ENCODE measurements at regions not wholly inside any gene's neighbourhood (a gene's known extent, or its start where the extent isn't known, plus 50 kb on each side); places are given as distances from the start of the nearest gene placed in this dataset.
A peak's percentile ranks its signal among the peaks of the same experiment; 100 is the strongest.

DNA sequence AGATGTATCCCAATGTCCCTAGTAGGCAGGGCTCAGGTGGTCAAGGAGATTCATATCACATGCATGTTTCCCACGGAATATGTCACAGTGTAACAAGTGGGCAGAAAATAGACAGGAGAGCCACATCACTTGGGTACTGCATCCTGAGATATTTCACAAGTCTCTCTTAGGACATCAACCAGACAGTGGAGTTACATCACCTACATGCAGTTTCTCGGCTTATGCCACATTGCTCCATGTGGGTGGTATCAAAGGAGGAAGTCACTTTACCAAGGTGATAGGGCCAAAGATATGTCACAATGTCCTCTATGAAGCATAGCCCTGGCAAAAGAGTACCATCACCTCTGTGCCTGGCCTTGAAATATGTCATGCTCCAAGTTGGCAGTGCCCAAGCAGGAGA, 1056.7 kb upstream of the AMELY start:
- no peak for DNase-seq

DNA sequence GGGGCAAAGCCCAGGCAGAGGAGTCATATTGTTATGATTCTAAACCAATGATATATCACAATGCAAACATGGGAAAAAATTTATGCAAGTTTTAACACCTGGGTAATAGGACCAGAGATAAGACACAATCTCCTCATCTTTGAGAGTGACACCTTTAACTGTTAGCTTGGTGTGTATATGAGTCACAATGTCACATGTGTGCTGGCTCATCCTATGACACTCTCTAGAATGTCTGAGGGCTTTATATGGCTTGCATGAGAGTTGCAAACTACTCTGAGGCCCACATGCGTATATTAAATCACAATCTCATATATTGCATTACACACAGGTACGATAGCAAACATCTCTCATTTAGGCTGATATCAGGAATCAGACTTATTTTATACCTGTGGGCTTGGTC, 1055.4 kb upstream of the AMELY start:
- no peak for DNase-seq

DNA sequence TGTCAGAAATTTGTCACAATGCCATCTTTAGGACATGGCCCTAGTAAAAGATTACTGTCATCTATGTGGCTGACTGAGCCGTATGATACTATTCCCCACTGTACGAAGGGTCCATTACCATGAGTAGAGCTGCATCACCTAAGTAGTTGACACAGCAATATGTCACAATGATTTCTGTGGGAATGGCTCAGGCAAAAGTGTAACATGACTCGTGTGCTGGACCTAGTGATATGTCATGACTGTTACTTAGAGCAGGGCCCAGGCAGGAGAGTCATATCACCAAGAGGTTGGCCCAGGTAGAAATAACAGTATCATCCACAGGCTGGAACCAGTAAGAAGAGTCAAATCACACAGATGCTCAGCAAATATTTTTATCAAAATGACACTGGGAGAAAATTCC, 1051.8 kb upstream of the AMELY start:
- DNase-seq, result no peak

DNA sequence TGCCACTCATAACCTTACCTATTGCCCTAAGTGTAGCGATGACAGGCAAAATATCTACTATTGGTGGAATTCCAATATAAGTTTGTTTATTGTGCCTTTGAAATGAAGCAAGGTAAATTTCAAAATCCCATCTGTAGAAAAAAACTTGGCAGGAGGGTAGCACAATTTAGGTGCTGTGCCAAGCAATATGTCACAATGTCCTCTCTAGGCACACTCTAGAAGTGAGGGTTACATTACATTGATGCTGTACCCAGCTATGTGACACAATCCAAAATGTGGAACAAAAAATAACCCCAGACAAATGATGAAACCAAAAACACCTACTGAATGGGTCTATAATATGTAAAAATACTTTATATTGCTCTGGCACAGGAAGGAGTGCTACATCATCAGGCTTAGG, 1050.8 kb upstream of the AMELY start:
- DNase-seq, result no peak

DNA sequence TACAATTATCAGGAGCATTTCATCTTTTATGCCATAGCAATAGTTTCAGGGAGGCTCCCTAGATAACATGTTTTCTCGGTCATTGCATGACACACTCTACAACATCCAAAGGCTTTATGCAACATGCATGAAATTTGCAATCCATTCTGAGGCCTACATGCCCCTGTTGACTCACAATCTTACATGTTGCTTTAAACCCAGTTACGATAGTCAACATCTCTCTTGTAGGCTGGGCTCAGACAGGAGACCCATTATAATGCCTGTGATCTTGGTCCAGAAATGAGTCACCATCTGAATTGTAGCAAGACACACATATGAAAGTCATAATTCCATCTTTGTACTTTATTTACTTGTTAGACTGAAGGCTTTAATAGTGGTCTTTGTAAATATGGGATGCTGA, 1050.3 kb upstream of the AMELY start:
- no peak for DNase-seq

DNA sequence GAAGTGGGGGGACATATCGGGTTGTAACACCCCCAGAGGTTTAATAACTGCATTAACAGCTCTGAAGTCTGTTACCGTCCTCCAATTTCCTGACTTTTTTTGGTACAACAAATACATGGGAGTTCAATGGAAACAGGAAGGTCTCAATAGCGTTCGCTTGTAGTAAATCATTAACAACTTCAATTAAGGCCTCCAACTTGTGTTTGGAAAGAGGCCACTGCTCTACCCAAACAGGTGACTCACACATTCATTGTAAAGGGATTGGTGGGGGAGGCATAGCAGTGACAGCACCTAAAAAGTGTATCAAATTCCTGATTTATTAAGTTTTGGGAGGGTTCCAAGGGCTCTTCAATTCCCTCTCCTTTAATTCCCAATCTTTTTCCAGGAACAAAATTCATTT, 1046.2 kb upstream of the AMELY start:
- no peak for DNase-seq

DNA sequence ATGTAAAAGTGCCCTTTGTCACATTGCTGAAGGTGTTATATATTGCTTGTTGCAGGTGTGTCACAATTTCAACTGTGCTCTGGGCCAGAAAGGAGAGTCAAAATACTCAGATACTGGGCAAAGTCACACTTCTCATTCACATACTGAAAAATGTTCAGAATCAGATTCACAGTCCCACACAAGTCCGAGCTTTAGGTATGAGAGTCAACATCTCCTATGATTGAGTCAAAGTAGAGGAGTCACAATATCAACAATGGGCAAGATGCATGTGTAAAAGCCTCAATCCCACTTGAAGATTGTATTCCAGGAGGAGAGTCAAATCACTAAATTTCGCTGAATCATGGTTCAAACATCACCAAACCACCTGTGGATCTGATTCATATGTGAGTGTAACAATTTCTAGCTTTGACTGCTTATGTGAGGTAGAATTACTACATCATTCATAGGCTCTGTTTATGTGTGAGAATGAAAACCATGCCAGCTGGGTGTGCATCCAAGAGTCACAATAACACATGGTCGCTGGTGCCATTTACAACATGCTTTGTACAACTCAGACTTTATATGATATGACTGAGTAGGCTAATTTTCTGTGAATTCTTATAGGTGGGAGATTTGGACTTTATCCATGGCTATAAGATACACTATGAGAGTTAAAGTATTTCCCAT, 1039.8 kb upstream of the AMELY start:
- DNase-seq, result no peak

DNA sequence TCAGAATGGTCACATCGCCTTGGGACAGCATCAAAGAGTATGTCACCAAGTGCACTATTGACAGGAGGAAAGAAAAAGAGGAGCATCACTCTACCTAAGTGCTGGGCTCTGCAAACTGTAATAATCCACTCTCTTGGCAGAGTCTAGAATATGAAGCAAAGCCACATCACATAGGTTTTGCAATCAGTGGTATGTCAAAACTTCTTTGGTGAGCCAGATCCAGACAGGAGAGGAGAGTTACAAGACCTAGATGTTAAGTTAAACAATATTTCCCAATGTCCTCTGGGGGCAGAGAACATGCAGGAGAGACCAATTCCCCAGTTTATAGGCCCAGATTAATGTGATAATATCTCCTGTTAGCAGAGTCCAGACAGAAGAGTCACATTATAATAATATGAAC, 1032.6 kb upstream of the AMELY start:
- DNase-seq, result peak; percentile 21

DNA sequence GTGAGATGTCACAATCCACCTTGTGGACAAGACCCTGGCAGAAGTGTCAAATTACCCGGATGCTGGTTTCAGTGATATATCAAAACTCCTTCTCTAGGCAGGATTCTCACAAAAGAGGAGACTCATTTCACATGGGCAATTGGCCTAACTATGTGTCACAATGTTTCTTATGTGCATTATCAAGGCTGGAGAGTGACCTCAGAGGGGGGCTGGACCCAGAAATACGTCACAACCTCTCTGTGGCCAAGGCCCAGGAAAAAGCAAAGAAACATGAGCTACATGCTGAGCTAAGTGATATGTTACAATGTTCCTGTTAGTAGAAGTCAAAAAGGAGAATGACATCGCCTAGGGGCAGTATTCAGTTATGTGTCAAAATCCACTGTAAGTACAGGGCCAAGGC, 1031.2 kb upstream of the AMELY start:
- peak; percentile 7 for DNase-seq

DNA sequence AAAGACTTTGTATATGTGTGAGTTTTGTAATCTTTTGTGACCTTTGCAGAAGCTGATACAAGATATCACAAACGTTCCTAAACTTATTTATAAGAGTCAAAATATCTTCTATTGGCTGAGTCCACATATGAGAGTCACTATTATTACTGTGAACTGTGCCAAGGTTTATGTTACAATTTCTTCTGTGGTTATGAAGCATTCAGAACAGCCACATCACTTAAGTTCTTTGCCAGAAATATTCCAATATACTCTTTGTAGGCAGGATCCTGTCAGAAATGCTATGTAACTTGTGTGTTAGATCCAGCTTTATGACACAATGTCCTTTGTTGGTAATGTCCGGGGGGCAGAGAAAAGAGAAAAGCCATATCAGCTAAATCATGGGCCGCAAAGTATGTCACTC, 1030.3 kb upstream of the AMELY start:
- DNase-seq, result peak; percentile 29

DNA sequence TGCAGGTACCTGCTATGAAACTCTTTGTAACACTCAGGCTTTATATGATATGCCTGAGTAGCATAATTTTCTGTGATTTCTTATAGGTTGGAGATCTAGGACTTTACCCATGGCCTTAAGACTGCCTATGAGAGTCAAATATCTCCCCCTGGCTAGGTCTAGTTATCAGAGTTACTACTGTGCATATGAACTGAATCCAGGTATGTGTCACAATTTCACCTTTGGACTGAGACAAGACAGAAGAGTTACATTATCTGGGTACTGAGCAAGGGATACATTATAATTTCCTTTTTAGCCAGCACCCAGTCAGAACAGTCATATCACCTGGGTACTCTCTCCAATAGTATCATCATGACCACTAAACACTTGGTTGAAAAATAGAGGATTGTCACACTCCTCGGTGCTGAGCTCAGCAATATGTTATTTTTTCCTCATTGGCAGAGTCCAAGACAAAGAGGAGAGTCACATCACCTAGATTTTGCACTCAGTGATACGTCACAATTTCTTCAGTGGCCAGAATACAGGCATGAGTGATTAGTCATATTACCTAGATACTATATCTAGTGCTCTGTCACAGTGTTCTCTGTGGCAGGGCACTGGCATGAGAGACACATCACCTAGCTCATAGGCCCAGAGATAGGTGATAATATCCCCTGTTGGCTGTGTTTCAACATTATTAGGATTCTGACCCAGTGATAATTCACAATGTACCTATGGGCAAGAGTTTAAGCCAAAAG, 1027.6 kb upstream of the AMELY start:
- no peak for DNase-seq

DNA sequence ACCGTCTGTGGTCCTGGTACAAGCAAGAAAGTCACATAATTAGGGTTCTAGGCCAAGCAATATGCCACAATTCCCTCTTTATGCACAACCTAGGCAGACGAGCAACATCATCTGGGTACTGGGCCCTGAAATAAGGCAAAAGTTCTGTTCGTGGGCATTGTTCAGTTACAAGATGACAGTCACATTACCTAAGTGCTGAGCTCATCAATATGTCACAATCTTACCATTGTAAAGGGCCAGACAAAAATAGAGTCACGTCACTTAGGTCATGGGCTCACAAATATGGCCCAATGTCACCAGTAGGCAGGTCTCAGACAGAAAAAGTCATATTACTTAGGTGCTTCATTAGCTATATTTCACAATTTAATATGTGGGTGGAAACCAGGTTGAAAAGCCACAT, 1025.3 kb upstream of the AMELY start:
- no peak for DNase-seq

DNA sequence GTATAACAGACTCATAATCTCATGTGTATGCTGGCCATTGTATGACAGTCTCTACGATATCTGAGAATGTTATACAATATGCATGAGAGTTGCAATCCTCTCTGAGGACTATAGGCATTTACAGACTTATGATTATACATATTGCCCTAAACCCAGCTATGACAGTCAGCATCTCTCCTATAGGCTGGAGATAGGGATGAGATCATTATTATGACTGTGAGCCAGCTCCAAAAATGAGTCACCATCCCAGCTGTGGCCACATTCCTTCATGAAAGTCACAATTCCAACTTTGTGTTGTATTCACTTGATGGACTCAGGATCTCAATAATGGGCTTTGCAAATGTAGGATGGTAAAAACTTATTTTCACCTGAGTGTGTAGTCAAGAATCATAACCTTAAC, 1024.5 kb upstream of the AMELY start:
- DNase-seq, result peak; percentile 78

DNA sequence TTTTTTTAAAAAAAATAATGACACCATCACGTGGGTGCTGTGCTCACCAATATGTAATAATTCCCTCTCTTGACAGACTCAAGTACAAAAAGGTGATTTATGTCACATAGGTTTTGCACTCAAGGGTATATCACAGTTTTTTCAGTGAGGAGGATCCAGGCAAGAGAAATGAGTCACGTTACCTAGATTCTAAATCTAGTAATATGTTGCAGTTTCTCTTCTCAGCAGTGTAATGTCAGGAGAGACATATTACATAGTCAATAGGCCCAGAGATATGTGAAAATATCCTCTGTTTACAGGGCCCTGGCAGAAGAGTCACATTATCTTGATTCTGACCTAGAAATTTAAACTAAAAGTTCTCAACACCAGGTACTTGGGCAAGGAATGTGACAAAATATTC, 1024.1 kb upstream of the AMELY start:
- DNase-seq, result no peak

DNA sequence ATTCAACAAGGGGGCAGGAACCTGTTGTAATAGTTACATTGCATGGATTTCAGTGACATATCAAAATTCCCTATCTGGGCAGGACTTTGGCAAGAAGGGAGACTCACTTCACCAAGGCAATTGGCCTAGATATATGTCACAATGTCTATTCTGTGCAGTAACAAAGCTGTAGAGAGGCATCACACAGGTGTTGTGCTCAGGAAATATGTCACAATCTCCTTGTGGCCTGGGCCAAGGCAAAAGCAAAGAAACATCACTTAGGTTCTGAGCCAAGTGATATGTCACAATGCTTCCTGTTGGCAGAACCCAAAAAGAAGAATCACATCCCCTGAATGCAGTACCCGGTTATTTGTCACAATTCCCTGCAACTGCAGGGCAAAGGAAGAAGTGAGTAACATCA, 1020.9 kb upstream of the AMELY start:
- DNase-seq, result no peak

DNA sequence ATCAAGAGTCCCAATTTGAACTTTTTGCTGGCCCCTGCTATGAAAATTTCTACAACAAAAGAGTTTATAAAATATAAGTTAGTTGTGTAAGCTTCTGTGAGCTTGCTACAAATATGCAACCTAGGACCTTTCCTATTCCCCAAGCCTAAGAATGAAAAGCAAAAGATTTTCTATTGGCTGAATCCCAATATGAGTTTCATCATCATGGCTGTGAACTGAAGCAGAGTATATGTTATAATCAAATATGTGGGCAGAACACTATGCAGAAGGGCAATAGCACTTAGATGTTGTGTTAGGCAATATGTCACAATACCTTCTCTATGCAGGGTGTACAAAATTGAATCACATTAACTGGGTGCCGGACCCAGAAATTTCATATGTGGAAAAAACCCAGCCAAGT, 1018.3 kb upstream of the AMELY start:
- peak; percentile 7 for DNase-seq

DNA sequence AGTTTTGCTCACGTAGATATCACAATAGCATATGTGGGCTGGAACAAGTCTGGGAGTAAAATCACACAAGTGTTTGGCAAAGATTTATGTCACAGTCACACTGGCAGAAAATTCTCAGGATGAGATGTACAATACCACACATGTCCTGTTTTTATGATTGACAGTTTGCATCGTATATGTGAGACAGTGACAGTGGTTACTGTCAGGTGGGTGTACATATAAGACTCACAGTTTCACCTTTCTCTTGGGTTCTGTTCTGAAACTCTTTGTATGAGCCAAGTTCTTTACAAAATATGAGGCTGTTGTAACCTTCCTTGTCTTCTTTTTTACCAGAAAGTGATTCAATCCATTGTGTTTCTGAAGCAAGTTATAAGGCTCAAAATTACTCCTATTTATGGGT, 1012.5 kb upstream of the AMELY start:
- DNase-seq, result no peak

DNA sequence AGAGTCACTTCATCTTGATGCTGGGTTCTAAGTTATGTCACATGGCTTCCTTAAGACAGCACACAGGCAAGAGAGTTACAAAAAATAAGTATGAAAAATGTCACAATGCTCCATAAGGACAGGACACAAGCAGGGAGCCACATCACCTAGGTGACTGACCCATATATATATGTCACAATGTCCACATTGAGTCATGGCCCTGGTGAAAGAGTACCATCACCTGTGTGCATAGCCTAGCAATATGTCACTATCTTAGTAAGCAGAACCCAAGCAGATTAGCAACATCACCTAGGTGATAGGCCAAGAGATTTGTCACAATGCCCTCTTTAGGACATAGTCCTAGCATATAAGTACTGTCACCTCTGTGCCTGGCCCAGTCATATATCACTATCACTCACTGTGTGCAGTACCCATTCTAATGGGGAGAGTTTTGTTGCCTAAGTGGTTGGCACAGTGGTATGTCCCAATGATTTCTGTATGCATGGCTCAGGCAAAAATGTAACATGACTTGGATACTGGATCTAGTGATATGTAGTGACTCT, 1012.0 kb upstream of the AMELY start:
- no peak for DNase-seq

DNA sequence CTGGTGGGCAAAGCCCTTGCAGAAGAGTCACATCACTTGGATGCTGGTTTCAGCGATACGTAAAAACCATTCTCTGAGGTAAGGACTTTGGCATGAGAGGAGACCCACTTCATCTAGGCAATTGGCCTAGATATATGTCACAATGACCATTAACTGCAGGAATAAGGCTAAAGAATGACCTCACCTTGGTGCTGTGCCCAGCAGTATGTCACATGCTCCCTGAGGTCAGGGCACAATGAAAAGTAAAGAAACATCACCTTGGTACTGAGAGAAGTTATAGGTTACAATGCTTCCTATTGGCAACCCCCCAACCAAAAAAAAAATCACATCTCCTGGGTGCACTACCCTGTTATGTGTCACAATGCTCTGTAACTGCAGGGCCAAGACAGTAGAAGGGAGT, 1008.8 kb upstream of the AMELY start:
- DNase-seq, result no peak

DNA sequence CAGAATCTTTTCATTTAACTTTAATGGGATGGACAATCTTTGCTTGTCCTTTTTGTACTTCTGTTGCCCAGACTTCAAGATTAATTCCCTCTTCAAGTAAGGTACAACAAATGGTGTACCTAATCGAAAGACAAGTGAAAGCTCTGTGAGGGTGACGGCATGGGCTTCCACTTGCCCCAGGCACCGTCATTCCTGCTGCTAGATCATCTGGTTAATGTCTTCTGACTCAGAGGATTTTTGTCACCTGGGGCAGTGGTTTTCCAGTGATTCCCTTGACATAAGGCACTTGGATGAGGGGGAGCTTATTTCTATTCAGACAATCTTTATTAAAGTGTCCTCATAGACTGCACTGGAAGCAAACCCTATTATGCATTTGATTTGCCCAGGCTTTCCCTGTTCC, 977.0 kb upstream of the AMELY start:
- no peak for DNase-seq

DNA sequence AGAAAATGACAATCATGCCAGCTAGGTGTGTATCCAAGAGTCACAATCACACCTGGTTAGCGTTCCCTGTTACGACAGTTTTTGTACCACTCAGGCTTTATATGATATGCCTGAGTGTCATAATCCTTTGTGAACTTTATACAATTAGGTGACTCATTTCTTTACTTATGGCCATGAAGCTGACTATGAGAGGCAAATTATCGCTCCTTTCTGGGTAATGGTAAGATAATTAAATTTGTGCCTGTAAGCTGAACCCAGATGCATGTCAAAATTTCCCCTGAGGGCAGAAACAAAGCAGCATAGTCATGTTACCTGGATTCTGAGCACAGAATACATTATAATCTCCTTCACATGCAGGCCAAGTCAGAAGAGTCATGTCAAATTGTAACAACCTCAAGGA, 970.1 kb upstream of the AMELY start:
- no peak for DNase-seq

DNA sequence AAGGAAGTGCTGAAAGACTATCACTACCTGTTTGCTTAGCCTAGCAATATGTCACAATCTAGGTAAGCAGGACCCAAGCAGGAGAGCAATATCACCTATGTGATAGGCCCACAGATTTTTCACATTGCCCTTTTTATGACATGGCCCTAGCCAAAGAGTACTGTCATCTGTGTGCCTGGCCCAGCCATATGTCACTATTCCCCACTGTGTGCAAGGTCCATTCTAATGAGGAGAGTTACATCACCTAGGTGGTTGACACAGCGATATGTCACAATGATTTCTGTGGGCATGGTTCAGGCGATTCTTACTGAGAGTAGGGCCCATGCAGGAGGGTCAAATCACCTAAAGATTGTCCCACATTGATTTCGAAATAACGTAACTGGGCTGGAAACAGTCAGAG, 967.7 kb upstream of the AMELY start:
- DNase-seq, result no peak

DNA sequence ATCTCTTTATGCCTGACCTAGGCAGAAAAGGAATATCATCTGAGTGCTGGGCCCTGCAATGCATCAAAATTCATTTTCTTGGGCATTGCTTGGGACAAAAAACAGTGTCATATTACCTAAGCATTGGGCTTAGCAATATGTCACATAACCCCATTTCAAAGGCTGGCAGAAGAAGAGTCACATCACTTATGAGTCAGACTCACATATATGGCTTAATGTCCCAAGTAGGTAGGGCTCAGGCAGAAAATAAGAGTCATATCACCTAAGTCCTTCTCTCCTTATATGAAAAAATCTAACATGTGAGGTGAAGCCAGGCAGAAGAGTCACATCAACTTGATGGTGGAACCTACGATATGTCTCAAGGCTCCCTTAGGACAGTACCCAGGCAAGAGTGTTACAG, 967.2 kb upstream of the AMELY start:
- no peak for DNase-seq

DNA sequence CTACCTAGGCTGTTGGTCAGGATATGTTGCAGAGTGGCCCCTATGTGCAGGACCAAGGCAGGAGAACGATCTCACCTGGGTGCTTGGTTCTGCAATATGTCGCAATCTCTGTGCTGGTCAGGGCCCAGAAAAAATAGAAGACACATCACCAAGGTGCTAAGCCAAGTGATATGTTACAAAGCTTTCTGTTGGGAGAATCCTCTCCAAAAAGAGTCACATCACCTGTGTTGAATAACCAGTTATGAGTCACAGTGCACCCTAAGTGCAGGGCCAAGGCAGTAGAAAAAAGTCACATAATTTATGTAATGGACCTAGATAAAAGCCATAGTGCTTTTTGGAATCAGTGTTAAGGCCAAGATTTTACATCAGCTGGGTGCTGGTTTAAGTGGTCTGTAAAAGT, 965.9 kb upstream of the AMELY start:
- no peak for DNase-seq

DNA sequence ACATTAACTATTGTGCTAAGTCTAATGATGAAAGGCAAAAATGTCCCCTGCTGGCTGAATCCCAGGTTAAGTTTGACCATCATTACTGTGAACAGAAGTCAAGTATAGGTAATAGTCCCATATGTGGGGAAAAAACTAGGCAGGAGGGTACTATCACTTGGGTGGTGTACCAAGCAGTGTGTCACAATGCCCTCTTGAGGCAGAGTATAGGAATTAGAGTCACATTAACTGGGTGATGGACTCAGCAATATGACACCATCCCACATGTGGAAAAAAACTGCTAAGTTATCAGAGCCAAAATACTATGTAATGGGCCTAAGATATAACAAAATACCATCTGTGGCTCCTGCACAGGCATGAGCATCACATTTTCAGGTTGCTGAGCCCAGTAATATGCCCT, 962.5 kb upstream of the AMELY start:
- peak; percentile 69 for DNase-seq
